ENCODE measurements at regions not wholly inside any gene's neighbourhood (a gene's known extent, or its start where the extent isn't known, plus 50 kb on each side); places are given as distances from the start of the nearest gene placed in this dataset.
"Not testable (repeated sequence)": the region's sequence is repeated elsewhere in the genome, so short reads cannot be mapped to it uniquely, and the experiment has no call there.

- DNase-seq: no peak
Observed at GRCh38 chr11:37968148-37968547, 1370.1 kb upstream of the RAG2 start.

DNA sequence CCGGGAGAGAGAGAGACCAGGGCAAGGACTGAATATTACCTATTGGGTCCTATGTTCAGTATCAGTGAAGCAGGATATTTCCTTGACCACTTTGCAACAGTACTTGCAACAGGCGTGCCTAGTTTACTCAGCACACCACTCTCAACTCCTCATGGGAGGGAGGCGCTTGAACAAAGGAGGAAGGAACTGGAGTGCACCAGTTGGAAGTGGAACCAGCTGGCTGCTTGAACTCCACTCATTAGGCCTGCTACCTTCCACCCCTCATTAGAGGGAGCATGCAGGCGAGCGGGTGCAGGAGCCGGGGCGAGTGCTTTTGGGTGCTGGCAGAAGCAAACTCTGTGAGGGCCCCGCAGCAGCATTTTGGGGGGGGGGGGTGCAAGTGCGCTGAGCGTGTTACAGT lies 1369.6 kb upstream of the RAG2 start:
- DNase-seq: no peak

DNA sequence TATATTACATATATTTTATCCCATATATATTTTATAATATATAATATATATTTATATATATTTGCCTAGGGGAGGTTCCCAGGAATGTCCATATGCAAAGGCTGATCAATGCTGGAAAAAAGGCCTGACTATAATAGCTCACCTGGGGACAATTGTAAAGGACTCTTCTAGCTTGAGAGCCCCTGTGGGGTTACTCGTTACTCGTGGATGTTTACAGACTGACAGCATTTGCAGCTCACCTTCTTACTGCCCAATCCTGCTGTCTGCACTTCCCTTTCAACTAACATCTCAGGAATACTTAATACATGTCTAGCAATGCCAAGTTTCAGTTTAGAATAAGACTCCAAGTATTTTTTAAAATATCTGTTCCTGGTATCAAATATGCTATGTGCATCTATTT lies 1365.4 kb upstream of the RAG2 start:
- no peak for DNase-seq

DNA sequence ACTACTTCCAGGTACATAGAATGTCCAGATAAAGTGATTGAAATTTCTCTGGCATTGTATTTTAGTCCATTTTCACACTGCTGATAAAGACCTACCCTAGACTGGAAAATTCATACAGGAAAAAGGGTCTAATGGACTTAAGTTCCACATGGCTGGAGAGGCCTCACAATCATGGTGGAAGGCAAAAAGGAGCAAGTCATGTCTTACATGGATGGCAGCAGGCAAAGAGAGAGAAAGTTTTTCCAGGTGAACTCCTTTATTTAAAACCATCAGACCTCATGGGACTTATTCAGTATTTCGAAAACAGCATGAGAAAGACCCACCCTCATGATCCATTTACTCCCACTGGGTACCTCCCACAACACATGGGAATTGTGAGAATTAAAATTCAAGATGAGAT lies 1359.7 kb upstream of the RAG2 start:
- no peak for DNase-seq

DNA sequence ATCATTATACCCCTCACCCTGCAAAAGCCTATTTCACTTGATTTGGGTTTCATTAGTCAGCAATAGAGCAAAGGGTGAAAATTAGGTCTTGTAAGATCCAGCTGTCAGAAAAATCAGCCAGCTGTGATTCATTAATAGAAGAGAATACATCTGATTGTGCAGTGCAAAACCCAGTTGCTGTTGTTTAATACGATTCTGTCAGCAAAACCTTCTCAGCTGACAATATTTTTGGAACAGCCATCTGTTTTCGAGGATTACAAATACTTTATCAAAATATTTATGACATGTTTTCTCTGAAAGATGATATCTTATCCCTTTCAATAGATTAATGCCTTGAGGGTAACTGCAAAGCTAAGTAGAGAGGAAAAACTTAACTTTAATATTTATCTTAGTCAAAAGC lies 1354.0 kb upstream of the RAG2 start:
- no peak for DNase-seq

- no peak for DNase-seq
Observed at GRCh38 chr11:37948258-37948657, 1350.2 kb upstream of the RAG2 start.

DNA sequence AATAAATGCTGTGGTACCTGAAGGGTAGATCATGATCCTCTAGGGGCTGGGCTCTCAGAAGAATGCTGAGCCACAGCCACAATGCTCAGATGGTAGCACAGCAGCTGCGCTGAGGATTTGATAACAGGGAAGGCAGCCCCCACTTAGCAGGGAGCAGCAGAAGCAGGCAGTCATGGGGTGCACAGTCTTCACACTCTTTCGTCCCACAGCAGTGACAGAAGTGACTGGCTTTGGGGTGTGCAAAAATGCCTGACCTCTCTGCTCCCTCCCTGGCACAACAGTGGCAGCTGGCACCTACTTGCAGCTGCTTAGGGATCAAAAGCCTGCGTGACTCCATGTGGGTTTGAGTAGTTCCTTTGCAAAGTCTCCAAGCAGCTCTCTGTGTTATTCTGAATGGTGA lies 1349.8 kb upstream of the RAG2 start:
- no peak for DNase-seq

GRCh38 chr11:37946155-37946766 lies 1348.2 kb upstream of the RAG2 start:
- DNase-seq: peak; percentile 6

GRCh38 chr11:37942081-37942480 lies 1344.0 kb upstream of the RAG2 start:
- DNase-seq: no peak

GRCh38 chr11:37929100-37929653 lies 1331.1 kb upstream of the RAG2 start:
- no peak for DNase-seq

DNA sequence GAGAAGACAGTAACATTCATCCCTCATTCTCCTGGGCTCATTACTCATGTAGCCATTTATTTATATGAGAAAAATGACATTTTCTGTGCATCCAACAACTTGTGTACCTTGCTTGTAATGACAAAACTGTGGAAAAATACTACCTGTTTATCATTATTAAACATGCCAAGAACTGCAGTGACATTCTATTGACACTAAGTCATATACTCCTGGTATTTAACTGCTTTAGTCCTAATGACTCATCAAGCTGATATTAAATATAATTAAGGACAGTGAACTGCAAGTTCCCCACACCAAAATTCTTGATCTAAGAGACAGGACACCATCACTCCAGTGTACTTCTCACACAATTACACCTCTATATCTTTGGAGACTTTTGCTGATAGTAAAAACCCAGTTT lies 1328.7 kb upstream of the RAG2 start:
- no peak for DNase-seq

DNA sequence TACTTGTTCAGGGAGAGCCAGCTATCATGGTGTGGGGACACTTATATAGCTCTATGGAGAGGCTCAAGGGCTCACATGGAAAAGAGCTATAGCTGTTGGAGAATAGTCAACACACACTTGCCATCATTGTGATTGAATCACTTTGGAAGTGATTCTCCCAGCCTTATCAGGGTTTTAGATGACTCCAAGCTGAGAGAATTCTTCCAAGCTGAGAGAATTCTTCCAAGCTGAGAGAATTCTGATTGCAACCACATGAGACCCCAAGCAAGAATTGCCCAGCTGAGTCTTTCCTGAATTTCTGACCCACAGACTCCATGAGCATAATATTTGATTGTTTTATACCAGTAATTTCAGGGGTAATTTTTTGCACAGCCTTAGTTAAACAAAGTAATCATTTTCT lies 1318.3 kb upstream of the RAG2 start:
- DNase-seq: no peak

DNA sequence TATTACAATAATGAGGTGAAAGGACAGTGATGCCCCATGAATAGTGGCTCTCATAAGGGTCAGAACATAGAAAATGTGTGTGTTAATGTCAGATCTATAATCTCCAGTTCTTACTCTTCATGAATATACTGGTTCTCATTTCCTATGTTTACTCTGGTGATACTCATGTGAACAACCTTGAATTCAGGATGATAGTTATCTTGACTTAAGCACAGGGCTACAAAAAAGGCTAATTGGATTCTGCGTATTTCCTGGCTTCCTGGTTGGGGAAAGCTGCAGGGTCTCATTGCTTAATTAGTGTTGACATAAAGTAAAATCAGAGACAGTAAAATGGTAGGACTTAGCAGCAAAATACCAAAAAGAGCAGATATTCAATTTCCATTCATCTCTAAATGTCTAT lies 1316.8 kb upstream of the RAG2 start:
- DNase-seq: no peak

DNA sequence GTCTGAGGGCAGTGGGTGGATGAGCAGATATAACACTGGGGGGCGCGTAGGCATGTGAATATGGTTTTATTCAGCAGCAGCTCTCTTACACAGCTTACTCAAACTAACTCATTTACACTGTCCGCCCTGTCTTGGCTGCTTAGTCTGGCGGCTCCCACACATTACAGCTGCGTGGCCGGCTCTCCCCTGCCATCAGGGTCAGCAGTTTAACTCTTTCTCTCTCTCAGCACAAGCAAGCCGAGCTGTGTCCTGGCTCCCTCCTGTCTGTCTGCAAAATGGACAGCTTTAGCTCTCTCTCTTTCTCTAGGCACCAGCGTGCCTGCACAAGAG lies 1310.1 kb upstream of the RAG2 start:
- DNase-seq: no peak

DNA sequence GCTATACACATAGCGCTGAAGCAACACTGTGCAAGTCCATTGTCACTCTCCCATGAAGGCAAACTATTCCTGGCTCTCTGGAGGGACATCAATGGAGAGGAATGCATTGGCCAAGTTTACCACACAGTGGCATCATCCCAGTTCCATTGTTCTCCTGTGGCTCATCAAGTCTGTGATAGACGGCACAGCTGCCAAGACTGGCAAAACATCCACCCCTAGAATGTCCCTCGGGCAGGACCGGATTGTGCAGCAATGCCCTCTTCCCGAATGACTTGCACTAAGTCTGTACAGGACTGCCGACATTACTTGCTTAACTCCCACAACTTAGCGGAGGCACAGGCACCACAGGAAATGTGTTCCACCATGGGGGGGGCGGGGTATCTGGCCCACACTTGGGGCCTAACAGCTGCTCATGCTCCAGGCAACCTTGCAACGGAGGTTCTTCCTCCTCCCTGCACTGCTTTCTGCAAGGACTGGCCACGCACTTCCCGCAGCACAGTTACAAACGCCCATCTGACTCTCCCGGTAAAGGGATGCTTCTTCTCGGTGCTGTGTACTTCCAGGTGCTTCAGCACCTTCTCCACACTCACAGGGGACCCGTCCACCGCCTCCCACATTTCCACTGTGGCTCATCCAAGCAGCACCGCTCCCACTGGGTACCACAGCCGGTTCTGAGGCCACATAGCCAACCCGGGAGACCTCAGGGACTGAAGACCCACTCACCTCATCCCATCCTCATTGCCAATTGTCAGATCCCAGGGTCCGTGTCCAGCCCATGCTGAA lies 1309.6 kb upstream of the RAG2 start:
- no peak for DNase-seq

DNA sequence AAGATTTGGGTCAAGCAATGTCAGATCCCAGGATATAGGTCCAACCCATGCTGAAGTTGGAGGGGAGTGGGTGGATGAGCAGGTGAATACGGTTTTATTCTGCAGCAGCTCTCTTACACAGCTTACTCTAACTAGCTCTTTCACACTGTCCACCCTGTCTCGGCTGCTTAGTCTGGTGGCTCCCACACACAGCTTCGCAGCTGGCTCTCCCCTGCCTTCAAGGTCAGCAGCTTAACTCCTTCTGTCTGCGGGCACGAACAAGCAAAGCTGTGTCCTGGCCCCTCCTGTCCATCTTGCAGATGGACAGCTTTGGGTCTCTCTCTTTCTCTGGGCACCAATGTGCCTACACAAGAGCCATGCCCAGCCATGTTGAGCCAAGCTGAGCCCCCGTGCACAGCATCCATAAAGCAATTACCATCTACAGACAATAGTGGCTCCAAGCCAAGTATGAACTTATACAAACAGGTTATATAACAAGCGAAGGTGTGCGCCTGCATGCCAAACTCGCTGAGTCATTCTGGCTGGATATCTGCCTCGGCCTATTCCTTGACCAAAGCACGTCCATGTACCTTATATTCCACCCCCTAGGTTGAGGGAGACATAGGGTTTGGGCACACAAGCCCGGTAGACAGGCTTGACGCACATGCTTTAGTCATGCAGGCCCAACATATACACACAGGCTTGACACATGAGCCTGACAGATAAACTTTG lies 1307.8 kb upstream of the RAG2 start:
- peak; percentile 3 for DNase-seq

- DNase-seq: no peak
Observed at GRCh38 chr11:37896016-37896415, 1298.0 kb upstream of the RAG2 start.

- no peak for DNase-seq
Observed at GRCh38 chr11:37881741-37882140, 1283.7 kb upstream of the RAG2 start.

DNA sequence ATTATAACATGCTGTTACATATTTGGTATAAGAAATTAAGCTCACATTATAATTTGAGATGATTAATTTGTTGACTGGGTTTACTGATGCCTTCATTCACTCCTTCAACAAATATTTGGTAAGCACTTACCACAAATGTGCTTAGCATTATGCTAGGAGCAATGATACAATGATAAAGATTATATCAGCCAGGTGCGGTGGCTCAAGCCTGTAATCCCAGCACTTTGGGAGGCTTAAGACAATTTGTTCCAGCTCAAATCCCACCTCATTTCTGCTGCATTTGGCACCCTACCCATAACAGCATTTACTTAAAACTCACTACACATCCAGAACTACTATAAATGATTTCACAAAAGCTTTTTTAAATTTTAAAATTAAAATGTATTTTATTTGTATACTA lies 1263.6 kb upstream of the RAG2 start:
- no peak for DNase-seq

- not testable (repeated sequence) for DNase-seq
Observed at GRCh38 chr11:37858806-37859537, 1260.9 kb upstream of the RAG2 start.

GRCh38 chr11:37858398-37858797 lies 1260.4 kb upstream of the RAG2 start:
- DNase-seq: no peak

- no peak for DNase-seq
Observed at GRCh38 chr11:37857726-37858125, 1259.7 kb upstream of the RAG2 start.

GRCh38 chr11:37849706-37850105 lies 1251.7 kb upstream of the RAG2 start:
- DNase-seq: no peak
